GM12878 (cell line): ENCODE measurements at regions not wholly inside any gene's neighbourhood (a gene's known extent, or its start where the extent isn't known, plus 50 kb on each side); places are given as distances from the start of the nearest gene placed in this dataset.

Experiments used
- ATAC-seq: fragments of 200-7000 bp; cut with Tn5 transposase; 3 replicates; pipeline ENCODE4 v1.9.1; 2020; ENCODE audit warnings: mild to moderate bottlenecking, moderate library complexity
- BruUV-seq: library from RNA; stranded (reverse); fragments of 400-500 nt; replicated peaks from 2 replicates; lab custom pipeline; 2021; lab: Mats Ljungman, UMichigan
- CTCF ChIA-PET: fragments of 300-600 bp; sonication (Branson Sonifier 250); formaldehyde crosslinking; extraction: SDS; loops from one replicate; lab custom pipeline; 2021; ENCODE audit warnings: inconsistent platforms; lab: Yijun Ruan, JAX
- POLR2A ChIA-PET: fragments of 350-600 bp; formaldehyde crosslinking; extraction: SDS; loops from one replicate; lab custom pipeline; 2021; ENCODE audit warnings: inconsistent platforms; lab: Charles Lee
- RAD21 ChIA-PET: fragments of 300-600 bp; sonication (Branson Sonifier 250); formaldehyde crosslinking; loops from one replicate; lab custom pipeline; 2023; ENCODE audit warnings: antibody characterized with exemption; ENCODE audit not compliant: unreplicated experiment; lab: Charles Lee
- SMC1A ChIA-PET: fragments of 300-600 bp; sonication (Branson Sonifier 250); formaldehyde crosslinking; loops from one replicate; lab custom pipeline; 2023; ENCODE audit not compliant: unreplicated experiment, uncharacterized antibody; lab: Charles Lee
- DNase-seq: peaks from one replicate; pipeline ENCODE4 v3.0.0-alpha.2; 2011; ENCODE audit warnings: low read depth, low spot score
- FAIRE-seq: peaks from 3 replicates; lab custom pipeline; 2011; peaks lifted over from hg19 to GRCh38; lab: Jason Lieb, UNC
- H2AFZ ChIP-seq: 2 replicates; pipeline ENCODE4 v1.6.0; 2011; ENCODE audit warnings: low read depth, low read length, control low read depth; ENCODE audit not compliant: control insufficient read depth
- H3K27ac ChIP-seq: 2 replicates; pipeline ENCODE4 v1.5.1; 2011; ENCODE audit warnings: control low read depth; ENCODE audit not compliant: control insufficient read depth, insufficient read depth
- H3K27me3 ChIP-seq, 2 experiments: replicated peaks in 1 of 2; 2 replicates each; pipeline versions ENCODE4 v1.6.0 to v1.6.1; 2011; ENCODE audit warnings: low read length in 1 of 2; ENCODE audit not compliant: control insufficient read depth in 2 of 2, insufficient read depth in 2 of 2
- H3K36me3 ChIP-seq, 2 experiments: 2 replicates each; pipeline ENCODE4 v1.5.1; 2011; ENCODE audit warnings: low read length in 1 of 2; ENCODE audit not compliant: control insufficient read depth in 2 of 2, insufficient read depth in 2 of 2
- H3K4me1 ChIP-seq: 2 replicates; pipeline ENCODE4 v1.6.1; 2011; ENCODE audit warnings: mild to moderate bottlenecking, low read length, moderate library complexity, mixed read lengths; ENCODE audit not compliant: control insufficient read depth, insufficient read depth
- H3K4me2 ChIP-seq: 2 replicates; pipeline ENCODE4 v1.6.0; 2011; ENCODE audit warnings: control low read depth; ENCODE audit not compliant: control insufficient read depth, insufficient read depth
- H3K4me3 ChIP-seq: fragments of 200-600 bp; sonication (generic); 2 replicates; pipeline ENCODE4 v1.5.1; 2016
- H3K79me2 ChIP-seq: 2 replicates; pipeline ENCODE4 v1.6.0; 2011; ENCODE audit warnings: low read length; ENCODE audit not compliant: control insufficient read depth, insufficient read depth
- H3K9ac ChIP-seq: 2 replicates; pipeline ENCODE4 v1.8.0; 2011; ENCODE audit warnings: low read length, control low read depth, mixed read lengths; ENCODE audit not compliant: control insufficient read depth, insufficient read depth
- H3K9me3 ChIP-seq: replicated peaks from 3 replicates; pipeline ENCODE4 v1.5.1; 2011; ENCODE audit warnings: mild to moderate bottlenecking, low read length; ENCODE audit not compliant: control insufficient read depth, insufficient read depth
- H4K20me1 ChIP-seq: 2 replicates; pipeline ENCODE4 v1.6.0; 2011; ENCODE audit not compliant: control insufficient read depth, insufficient read depth
- EZH2 ChIP-seq: IDR thresholded peaks from 2 replicates; pipeline ENCODE4 v1.6.1; 2012; ENCODE audit warnings: low read depth, mild to moderate bottlenecking, control low read depth, inconsistent platforms, low read length, borderline replicate concordance; ENCODE audit not compliant: control insufficient read depth
- GABPA ChIP-seq: IDR thresholded peaks from 2 replicates; pipeline ENCODE4 v1.6.1; 2014; ENCODE audit warnings: antibody characterized with exemption, low read depth, mild to moderate bottlenecking, inconsistent platforms
- IRF4 ChIP-seq: IDR thresholded peaks from 2 replicates; pipeline ENCODE4 v1.6.1; 2011; ENCODE audit warnings: low read depth, low read length
- MYB ChIP-seq: fragments of 150-350 bp; IDR thresholded peaks from 2 replicates; pipeline ENCODE4 v1.6.1; 2014; ENCODE audit warnings: mild to moderate bottlenecking, low read depth, low read length, borderline replicate concordance
- RELA ChIP-seq: fragments of 450-650 bp; IDR thresholded peaks from 2 replicates; pipeline ENCODE4 v1.8.0; 2014; ENCODE audit warnings: borderline replicate concordance; ENCODE audit not compliant: partially characterized antibody
- RFX5 ChIP-seq: IDR thresholded peaks from 2 replicates; pipeline ENCODE4 v1.6.1; 2011; ENCODE audit warnings: low read depth, low read length, improper control_type of control experiment
- RUNX3 ChIP-seq: IDR thresholded peaks from 2 replicates; pipeline ENCODE4 v1.6.1; 2012; ENCODE audit warnings: low read length, inconsistent platforms
- SUZ12 ChIP-seq: fragments of 200-600 bp; sonication (generic); IDR thresholded peaks from one replicate; pipeline ENCODE4 v1.6.1; 2018; ENCODE audit warnings: antibody characterized with exemption, mild to moderate bottlenecking; ENCODE audit not compliant: unreplicated experiment
- TAF1 ChIP-seq: IDR thresholded peaks from 2 replicates; pipeline ENCODE4 v1.6.1; 2011; ENCODE audit warnings: mild to moderate bottlenecking, low read depth, low read length, borderline replicate concordance
- ZBTB4 ChIP-seq: fragments of 450-650 bp; formaldehyde crosslinking; IDR thresholded peaks from 2 replicates; pipeline ENCODE4 v1.4.0; 2022; ENCODE audit warnings: mild to moderate bottlenecking, moderate library complexity
- WGBS: methylation state at CpG from one replicate; pipeline ENCODE4 v1.1.6; 2016; ENCODE audit warnings: low lambda C conversion rate; ENCODE audit not compliant: insufficient replicate concordance, insufficient coverage; ENCODE audit errors: missing lambda C conversion rate; 5-methylcytosine and 5-hydroxymethylcytosine counted together
- in situ Hi-C: fragments of 300-500 bp; cut with MboI; formaldehyde crosslinking; loops from 9 replicates; pipeline ENCODE4 v1.14.3; 2018; ENCODE audit warnings: mixed read lengths
- intact Hi-C: fragments of 100-400 bp; cut with micrococcal nuclease; formaldehyde crosslinking; loops from one replicate; pipeline ENCODE4 v1.14.2; 2022; ENCODE audit not compliant: unreplicated experiment
- TF ChIP-seq, protein P1 (sequence below): IDR thresholded peaks from 2 replicates; pipeline ENCODE4 v1.6.1; 2012; ENCODE audit warnings: low read depth, low read length, improper control_type of control experiment

DNA sequence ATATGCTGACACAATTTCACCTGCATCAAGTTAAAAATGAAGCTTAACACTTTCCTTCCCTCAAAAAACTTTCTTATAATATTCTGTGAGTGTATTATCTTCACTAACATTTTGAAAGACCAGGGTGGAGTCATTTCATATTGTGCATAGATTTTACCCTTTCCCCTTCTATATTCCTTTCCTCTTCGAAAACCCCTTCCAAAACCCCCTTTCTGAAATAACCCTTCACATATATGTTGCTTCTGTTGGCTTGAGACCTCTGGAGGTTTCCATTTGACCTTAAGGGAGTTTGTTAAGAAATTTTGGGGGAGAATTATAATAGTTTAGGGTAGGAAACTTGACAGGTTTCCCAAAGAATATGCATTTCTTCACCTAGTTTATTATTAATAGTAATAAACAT is 489.6 kb upstream of the MIR17HG start:
- ChIA-PET RAD21 (interaction anchor here (1.6 kb wide), 1 partner anchor 9 kb away, joined by 3 read pairs; no protein-coding TSS in a partner anchor), POLR2A (no interaction called here), SMC1A (no interaction called here), CTCF (interaction anchor here (0.8 to 3.0 kb wide), 2 partner anchors 9 to 12 kb away, joined by 3 to 23 read pairs; no protein-coding TSS in a partner anchor)
- Histone ChIP-seq H3K27me3 (no peaks in the 10 kb centered on the region), H4K20me1 (no peaks in the 10 kb centered on the region), H3K79me2 (no peaks in the 10 kb centered on the region), H3K9ac (no peak overlapping the region), H3K4me1 (no peaks in the 10 kb centered on the region), H2AFZ (no peak overlapping the region), H3K4me3 (no peak overlapping the region), H3K4me2 (no peak overlapping the region), H3K27ac (no peak overlapping the region), H3K9me3 (no peaks in the 10 kb centered on the region), H3K36me3 (no peaks in the 10 kb centered on the region)
- WGBS = 10% methylated on average over 1 of the region's 1 CpG
- ATAC-seq = peak; percentile 33; the same call in 2 of the 3 replicates
- in situ Hi-C loops (no loop called here), intact Hi-C loops (no loop called here)
- no peak for TF ChIP-seq ZBTB4 (CRISPR knock-in tag)
- TF ChIP-seq SUZ12 = no peak
- no peak for FAIRE-seq
- DNase-seq = no peak
- no TSS peak for BruUV-seq

DNA sequence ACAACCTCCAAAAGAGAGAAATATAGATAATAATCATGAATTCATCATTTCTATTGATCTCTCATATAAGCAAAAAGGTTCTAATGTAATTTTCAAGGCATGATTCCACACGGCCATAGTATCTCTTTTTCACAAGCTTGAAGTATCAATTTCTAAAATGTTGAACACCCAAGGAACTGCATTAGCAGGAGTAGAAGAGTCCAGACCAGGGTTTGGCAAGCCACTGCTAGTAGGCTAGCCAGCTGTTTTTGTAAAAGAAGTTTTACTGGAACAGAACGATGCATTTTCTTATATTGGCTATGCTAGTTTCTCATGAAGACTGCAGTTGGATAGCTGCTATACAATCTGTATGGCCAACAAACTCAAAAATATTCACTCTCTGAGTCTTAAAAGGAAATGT is 481.5 kb upstream of the MIR17HG start:
- ChIA-PET SMC1A (interaction anchor here (0.6 to 1.8 kb wide), 9 partner anchors 10 to 1832 kb away, joined by 3 to 10 read pairs (median 3); no protein-coding TSS in a partner anchor), CTCF (interaction anchor here (0.6 to 2.6 kb wide), 11 partner anchors 9 to 881 kb away, joined by 3 to 23 read pairs (median 4); no protein-coding TSS in a partner anchor), RAD21 (interaction anchor here (0.7 to 1.0 kb wide), 2 partner anchors 445 to 850 kb away, joined by 3 read pairs; no protein-coding TSS in a partner anchor), POLR2A (no interaction called here)
- in situ Hi-C loops = no loop called here
- Histone ChIP-seq H3K9ac (no peak overlapping the region), H3K4me2 (no peak overlapping the region), H3K9me3 (no peaks in the 10 kb centered on the region), H4K20me1 (no peaks in the 10 kb centered on the region), H3K27ac (no peak overlapping the region), H3K4me3 (no peak overlapping the region), H3K27me3 (no peaks in the 10 kb centered on the region), H2AFZ (no peak overlapping the region), H3K4me1 (no peaks in the 10 kb centered on the region), H3K36me3 (no peaks in the 10 kb centered on the region), H3K79me2 (no peaks in the 10 kb centered on the region)
- DNase-seq (no peak), ATAC-seq (no peak), FAIRE-seq (no peak)
- WGBS = 0% methylated on average over 2 of the region's 2 CpGs
- intact Hi-C loops = loop anchor here (5.0 to 10.0 kb wide), 6 partner anchors 151 to 941 kb away; no protein-coding TSS in a partner anchor
- BruUV-seq = no TSS peak
- TF ChIP-seq MYB (no peak), RUNX3 (no peak), EZH2 (no peak), GABPA (no peak), IRF4 (no peak), RELA (no peak), TAF1 (no peak), RFX5 (no peak)
- TF ChIP-seq, protein P1, sequence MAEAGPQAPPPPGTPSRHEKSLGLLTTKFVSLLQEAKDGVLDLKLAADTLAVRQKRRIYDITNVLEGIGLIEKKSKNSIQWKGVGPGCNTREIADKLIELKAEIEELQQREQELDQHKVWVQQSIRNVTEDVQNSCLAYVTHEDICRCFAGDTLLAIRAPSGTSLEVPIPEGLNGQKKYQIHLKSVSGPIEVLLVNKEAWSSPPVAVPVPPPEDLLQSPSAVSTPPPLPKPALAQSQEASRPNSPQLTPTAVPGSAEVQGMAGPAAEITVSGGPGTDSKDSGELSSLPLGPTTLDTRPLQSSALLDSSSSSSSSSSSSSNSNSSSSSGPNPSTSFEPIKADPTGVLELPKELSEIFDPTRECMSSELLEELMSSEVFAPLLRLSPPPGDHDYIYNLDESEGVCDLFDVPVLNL = no peak
